ENCODE measurements at regions not wholly inside any gene's neighbourhood (a gene's known extent, or its start where the extent isn't known, plus 50 kb on each side); places are given as distances from the start of the nearest gene placed in this dataset.

- TF ChIP-seq EZH2 (IDR thresholded peaks at IDR 0.05; ENCODE audit: insufficient read depth, poor library complexity, severe bottlenecking) (no peak), EZH2phosphoT487 (IDR thresholded peaks at IDR 0.05; ENCODE audit: insufficient read depth, low read depth) (no peak)
These were observed 65.0 kb upstream of the IQSEC1 start for GRCh38 chr3:13137941-13138832.
